Sigmoid colon (tissue), 3 donors: ENCODE measurements at regions not wholly inside any gene's neighbourhood (a gene's known extent, or its start where the extent isn't known, plus 50 kb on each side); places are given as distances from the start of the nearest gene placed in this dataset.

Source experiments
- POLR2A ChIP-seq, 2 donors: fragments of 450-650 bp; IDR thresholded peaks; one replicate each; pipeline ENCODE4 v1.6.1; 2016; ENCODE audit warnings: antibody characterized with exemption in 2 of 2, mild to moderate bottlenecking in 2 of 2, moderate library complexity in 2 of 2
- TF ChIP-seq, protein P1 (sequence below), 4 experiments: fragments of 450-650 bp in 3 of 4; fragments of 200-600 bp in 1 of 4; IDR thresholded peaks; one replicate each; pipeline ENCODE4 v1.5.1; 2016 to 2019; ENCODE audit warnings: antibody characterized with exemption in 4 of 4, mild to moderate bottlenecking in 3 of 4, moderate library complexity in 2 of 4

DNA sequence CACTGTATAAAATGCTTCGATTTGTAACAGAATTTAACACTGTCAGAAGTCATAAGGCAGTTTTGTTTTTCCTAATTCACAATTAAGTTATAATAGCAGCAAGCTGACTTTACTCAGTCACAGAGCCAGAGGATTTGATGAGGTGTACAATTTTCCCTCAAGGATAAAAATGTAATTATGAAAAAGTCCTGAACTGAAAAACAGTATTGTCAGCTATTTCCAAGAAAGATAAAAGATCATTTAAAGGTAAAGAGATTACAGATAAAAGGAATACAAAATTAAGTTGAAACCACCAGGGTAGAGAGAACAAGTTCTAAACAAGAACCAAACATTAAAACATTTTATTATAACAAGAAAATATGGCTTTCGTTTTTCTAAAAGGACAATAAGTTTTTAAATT is 86.8 kb upstream of the ZFP42 start:
- TF ChIP-seq, protein P1, sequence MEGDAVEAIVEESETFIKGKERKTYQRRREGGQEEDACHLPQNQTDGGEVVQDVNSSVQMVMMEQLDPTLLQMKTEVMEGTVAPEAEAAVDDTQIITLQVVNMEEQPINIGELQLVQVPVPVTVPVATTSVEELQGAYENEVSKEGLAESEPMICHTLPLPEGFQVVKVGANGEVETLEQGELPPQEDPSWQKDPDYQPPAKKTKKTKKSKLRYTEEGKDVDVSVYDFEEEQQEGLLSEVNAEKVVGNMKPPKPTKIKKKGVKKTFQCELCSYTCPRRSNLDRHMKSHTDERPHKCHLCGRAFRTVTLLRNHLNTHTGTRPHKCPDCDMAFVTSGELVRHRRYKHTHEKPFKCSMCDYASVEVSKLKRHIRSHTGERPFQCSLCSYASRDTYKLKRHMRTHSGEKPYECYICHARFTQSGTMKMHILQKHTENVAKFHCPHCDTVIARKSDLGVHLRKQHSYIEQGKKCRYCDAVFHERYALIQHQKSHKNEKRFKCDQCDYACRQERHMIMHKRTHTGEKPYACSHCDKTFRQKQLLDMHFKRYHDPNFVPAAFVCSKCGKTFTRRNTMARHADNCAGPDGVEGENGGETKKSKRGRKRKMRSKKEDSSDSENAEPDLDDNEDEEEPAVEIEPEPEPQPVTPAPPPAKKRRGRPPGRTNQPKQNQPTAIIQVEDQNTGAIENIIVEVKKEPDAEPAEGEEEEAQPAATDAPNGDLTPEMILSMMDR (IDR thresholded peaks at IDR 0.05) = no peak
- no peak for TF ChIP-seq POLR2A (IDR thresholded peaks at IDR 0.05)
